Fibroblast of lung (primary cell): ENCODE measurements at regions not wholly inside any gene's neighbourhood (a gene's known extent, or its start where the extent isn't known, plus 50 kb on each side); places are given as distances from the start of the nearest gene placed in this dataset.

Experiments used
- DNase-seq, 2 donors: peaks; one replicate each; pipeline versions ENCODE4 v3.0.0 to v3.0.0-alpha.2; 2010; ENCODE audit warnings: low read depth in 2 of 2
- H2AFZ ChIP-seq: 2 replicates; pipeline ENCODE4 v1.5.1; 2012; ENCODE audit warnings: low read length, control low read depth, inconsistent platforms
- H3K27ac ChIP-seq: 2 replicates; pipeline ENCODE4 v1.5.1; 2011; ENCODE audit warnings: low read length, control low read depth; ENCODE audit not compliant: insufficient read depth
- H3K27me3 ChIP-seq: 2 replicates; pipeline ENCODE4 v1.5.1; 2011; ENCODE audit warnings: mild to moderate bottlenecking, low read length; ENCODE audit not compliant: control insufficient read depth, insufficient read depth
- H3K36me3 ChIP-seq: 2 replicates; pipeline ENCODE4 v1.5.1; 2011; ENCODE audit warnings: low read length; ENCODE audit not compliant: control insufficient read depth, insufficient read depth
- H3K4me1 ChIP-seq: 2 replicates; pipeline ENCODE4 v1.5.1; 2011; ENCODE audit warnings: low read length; ENCODE audit not compliant: control insufficient read depth, insufficient read depth; ENCODE audit errors: extremely low read depth
- H3K4me2 ChIP-seq: 2 replicates; pipeline ENCODE4 v1.5.1; 2011; ENCODE audit warnings: low read length, control low read depth; ENCODE audit not compliant: insufficient read depth; ENCODE audit errors: extremely low read depth
- H3K4me3 ChIP-seq, 4 experiments: fragments of 200-600 bp in 1 of 4; sonication (generic) in 1 of 4; replicated peaks in 1 of 4; 2 replicates each; pipeline ENCODE4 v1.5.1; 2011 to 2016; ENCODE audit warnings: low read length in 4 of 4, low read depth in 3 of 4, mild to moderate bottlenecking in 3 of 4, control low read depth in 2 of 4, inconsistent platforms in 1 of 4, mixed read lengths in 1 of 4; ENCODE audit not compliant: insufficient read depth in 1 of 4; ENCODE audit errors: control extremely low read depth in 1 of 4
- H3K79me2 ChIP-seq: 2 replicates; pipeline ENCODE4 v1.5.1; 2012; ENCODE audit warnings: mild to moderate bottlenecking, low read length, inconsistent platforms; ENCODE audit not compliant: control insufficient read depth, insufficient read depth
- H3K9ac ChIP-seq: 2 replicates; pipeline ENCODE4 v1.5.1; 2011; ENCODE audit warnings: mild to moderate bottlenecking, low read length, control low read depth; ENCODE audit not compliant: insufficient read depth
- H3K9me3 ChIP-seq: 2 replicates; pipeline ENCODE4 v1.5.1; 2012; ENCODE audit warnings: low read depth, low read length; ENCODE audit not compliant: control insufficient read depth, insufficient read depth
- H4K20me1 ChIP-seq: 2 replicates; pipeline ENCODE4 v1.5.1; 2011; ENCODE audit warnings: low read length; ENCODE audit not compliant: control insufficient read depth, insufficient read depth; ENCODE audit errors: extremely low read depth
- EZH2 ChIP-seq: IDR thresholded peaks from 2 replicates; pipeline ENCODE4 v1.5.1; 2012; ENCODE audit warnings: low read length, control low read depth, mild to moderate bottlenecking; ENCODE audit errors: missing control alignments
- TF ChIP-seq, protein P1 (sequence below), 2 donors: IDR thresholded peaks in 1 of 2; conservative IDR thresholded peaks in 1 of 2; 1 replicate in 1 of 2; 2 replicates in 1 of 2; pipeline ENCODE4 v1.5.1; 2011 to 2012; ENCODE audit warnings: low read length in 2 of 2, control low read depth in 1 of 2, inconsistent platforms in 1 of 2, low read depth in 1 of 2, mild to moderate bottlenecking in 1 of 2

GRCh38 chr11:112518371-112518770 is 257.7 kb upstream of the PLET1 start:
- Histone ChIP-seq H3K4me2 (no peak overlapping the region), H3K9ac (no peak overlapping the region), H3K79me2 (no peaks in the 10 kb centered on the region), H3K9me3 (no peaks in the 10 kb centered on the region), H3K36me3 (no peaks in the 10 kb centered on the region), H3K4me1 (no peaks in the 10 kb centered on the region), H4K20me1 (no peaks in the 10 kb centered on the region), H3K27me3 (no peaks in the 10 kb centered on the region), H2AFZ (no peak overlapping the region), H3K4me3 (no peak overlapping the region), H3K27ac (no peak overlapping the region)
- DNase-seq, result peak in 1 of 2 donors; percentile 31
- TF ChIP-seq EZH2, result no peak
- TF ChIP-seq, protein P1, sequence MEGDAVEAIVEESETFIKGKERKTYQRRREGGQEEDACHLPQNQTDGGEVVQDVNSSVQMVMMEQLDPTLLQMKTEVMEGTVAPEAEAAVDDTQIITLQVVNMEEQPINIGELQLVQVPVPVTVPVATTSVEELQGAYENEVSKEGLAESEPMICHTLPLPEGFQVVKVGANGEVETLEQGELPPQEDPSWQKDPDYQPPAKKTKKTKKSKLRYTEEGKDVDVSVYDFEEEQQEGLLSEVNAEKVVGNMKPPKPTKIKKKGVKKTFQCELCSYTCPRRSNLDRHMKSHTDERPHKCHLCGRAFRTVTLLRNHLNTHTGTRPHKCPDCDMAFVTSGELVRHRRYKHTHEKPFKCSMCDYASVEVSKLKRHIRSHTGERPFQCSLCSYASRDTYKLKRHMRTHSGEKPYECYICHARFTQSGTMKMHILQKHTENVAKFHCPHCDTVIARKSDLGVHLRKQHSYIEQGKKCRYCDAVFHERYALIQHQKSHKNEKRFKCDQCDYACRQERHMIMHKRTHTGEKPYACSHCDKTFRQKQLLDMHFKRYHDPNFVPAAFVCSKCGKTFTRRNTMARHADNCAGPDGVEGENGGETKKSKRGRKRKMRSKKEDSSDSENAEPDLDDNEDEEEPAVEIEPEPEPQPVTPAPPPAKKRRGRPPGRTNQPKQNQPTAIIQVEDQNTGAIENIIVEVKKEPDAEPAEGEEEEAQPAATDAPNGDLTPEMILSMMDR (conservative IDR thresholded peaks at IDR 0.05 in 1 of 2, IDR thresholded peaks at IDR 0.05 in 1 of 2; ENCODE audit: low read depth in 1 of 2, low read length in 2 of 2), result no peak

DNA sequence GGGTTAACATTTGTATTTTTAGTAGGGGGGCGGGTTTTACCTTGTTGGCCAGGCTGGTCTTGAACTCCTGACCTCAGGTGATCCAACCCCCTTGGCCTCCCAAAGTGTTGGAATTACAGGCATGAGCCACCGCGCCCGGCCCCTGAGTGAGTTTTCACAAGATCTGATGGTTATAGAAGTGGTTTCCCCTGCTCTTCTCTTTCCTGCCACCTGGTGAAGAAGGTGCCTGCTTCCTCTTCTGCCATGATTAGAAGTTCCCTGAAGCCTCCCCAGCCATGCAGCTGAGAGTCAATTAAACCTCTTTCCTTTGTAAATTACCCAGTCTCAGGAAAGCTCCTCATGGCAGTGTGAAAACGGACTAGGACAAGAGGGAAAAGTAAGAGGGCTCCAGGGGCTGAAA is 259.1 kb upstream of the PLET1 start:
- no peak overlapping the region for H3K4me2 ChIP-seq
- no peak overlapping the region for H3K4me3 ChIP-seq
- no peaks in the 10 kb centered on the region for H3K36me3 ChIP-seq
- no peak overlapping the region for H3K27ac ChIP-seq
- H3K9me3 ChIP-seq, result no peaks in the 10 kb centered on the region
- H3K9ac ChIP-seq, result no peak overlapping the region
- no peak for DNase-seq
- no peak for TF ChIP-seq EZH2
- TF ChIP-seq, protein P1 (conservative IDR thresholded peaks at IDR 0.05 in 1 of 2, IDR thresholded peaks at IDR 0.05 in 1 of 2; ENCODE audit: low read depth in 1 of 2, low read length in 2 of 2), result no peak
- H4K20me1 ChIP-seq, result no peaks in the 10 kb centered on the region
- H3K4me1 ChIP-seq, result no peaks in the 10 kb centered on the region
- no peaks in the 10 kb centered on the region for H3K27me3 ChIP-seq
- no peak overlapping the region for H2AFZ ChIP-seq
- no peaks in the 10 kb centered on the region for H3K79me2 ChIP-seq

DNA sequence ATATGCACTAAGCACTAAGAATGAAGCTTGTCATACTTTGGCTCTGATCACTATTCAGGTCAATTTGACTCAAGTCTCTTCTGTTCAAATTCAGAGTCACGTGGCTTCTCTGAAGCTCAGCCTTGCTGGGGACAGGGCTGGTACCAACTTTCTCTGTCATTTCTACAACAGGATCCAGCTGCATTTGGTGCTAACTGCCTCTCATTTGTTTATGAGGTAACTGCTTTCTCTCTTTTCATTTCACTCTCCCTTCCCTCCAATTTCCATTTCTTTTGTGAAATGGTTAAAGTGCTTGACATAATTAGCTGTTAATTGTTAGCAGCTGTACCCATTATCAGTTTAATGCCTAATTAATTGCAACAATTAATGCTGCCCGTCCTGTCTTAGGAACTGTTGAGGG is 259.7 kb upstream of the PLET1 start:
- TF ChIP-seq, protein P1 (conservative IDR thresholded peaks at IDR 0.05 in 1 of 2, IDR thresholded peaks at IDR 0.05 in 1 of 2; ENCODE audit: low read depth in 1 of 2, low read length in 2 of 2), result no peak
- TF ChIP-seq EZH2, result no peak
- H3K27ac ChIP-seq, result no peak overlapping the region
- no peak for DNase-seq
- no peaks in the 10 kb centered on the region for H3K9me3 ChIP-seq
- no peaks in the 10 kb centered on the region for H4K20me1 ChIP-seq
- no peaks in the 10 kb centered on the region for H3K36me3 ChIP-seq
- no peak overlapping the region for H3K4me3 ChIP-seq
- no peaks in the 10 kb centered on the region for H3K79me2 ChIP-seq
- no peak overlapping the region for H3K4me2 ChIP-seq
- no peaks in the 10 kb centered on the region for H3K4me1 ChIP-seq
- no peak overlapping the region for H3K9ac ChIP-seq
- H3K27me3 ChIP-seq, result no peaks in the 10 kb centered on the region
- H2AFZ ChIP-seq, result no peak overlapping the region
